K562 (cell line): ENCODE measurements at regions not wholly inside any gene's neighbourhood (a gene's known extent, or its start where the extent isn't known, plus 50 kb on each side); places are given as distances from the start of the nearest gene placed in this dataset.

Experiments used
- ATAC-seq: fragments of 200-7000 bp; cut with Tn5 transposase; 3 replicates; pipeline ENCODE4 v1.9.1; 2020; ENCODE audit warnings: moderate library complexity
- BruUV-seq: library from RNA; stranded (reverse); fragments of 400-500 nt; replicated peaks from 2 replicates; lab custom pipeline; 2021; lab: Mats Ljungman, UMichigan
- CTCF ChIA-PET: fragments of 300-600 bp; formaldehyde crosslinking; extraction: SDS; loops from one replicate; lab custom pipeline; 2021; ENCODE audit warnings: low intra/inter-chr PET ratio; lab: Yijun Ruan, JAX
- POLR2A ChIA-PET: fragments of 300-600, 350-650 bp; sonication (Branson Sonifier 250); formaldehyde crosslinking; extraction: SDS; loops from one replicate; lab custom pipeline; 2021; ENCODE audit warnings: antibody characterized with exemption, inconsistent platforms; lab: Yijun Ruan, JAX
- DNase-seq, 4 experiments: peaks; one replicate each; pipeline versions ENCODE4 v3.0.0 to v3.0.0-alpha.2; 2011 to 2018; ENCODE audit warnings: low spot score in 3 of 4, mixed read lengths in 3 of 4; ENCODE audit errors: extremely low read depth in 1 of 4
- FAIRE-seq: peaks from 2 replicates; lab custom pipeline; 2011; peaks lifted over from hg19 to GRCh38; lab: Jason Lieb, UNC
- H2AFZ ChIP-seq: 2 replicates; pipeline ENCODE4 v1.6.0; 2011; ENCODE audit warnings: low read depth, low read length, control low read depth, inconsistent platforms
- H3K27ac ChIP-seq: fragments of 200-600 bp; 3 replicates; pipeline ENCODE4 v1.8.0; 2011; ENCODE audit warnings: low read depth, mild to moderate bottlenecking, control low read depth, inconsistent platforms, low read length, moderate library complexity, mixed read lengths; ENCODE audit errors: extremely low read depth
- H3K27me3 ChIP-seq, 2 experiments: fragments of 300-600 bp in 1 of 2; 2 replicates in 1 of 2; 3 replicates in 1 of 2; pipeline versions ENCODE4 v1.6.0 to v1.8.0; 2011; ENCODE audit warnings: inconsistent platforms in 2 of 2, low read length in 2 of 2, mild to moderate bottlenecking in 1 of 2, mixed read lengths in 1 of 2, moderate library complexity in 1 of 2; ENCODE audit not compliant: control insufficient read depth in 2 of 2, insufficient read depth in 2 of 2
- H3K36me3 ChIP-seq: fragments of 300-600 bp; 3 replicates; pipeline ENCODE4 v1.8.0; 2011; ENCODE audit warnings: mild to moderate bottlenecking, low read length, inconsistent platforms; ENCODE audit not compliant: control insufficient read depth, insufficient read depth
- H3K4me1 ChIP-seq, 2 experiments: fragments of 200-600 bp in 1 of 2; replicated peaks in 1 of 2; 2 replicates in 1 of 2; 3 replicates in 1 of 2; pipeline versions ENCODE4 v1.5.1 to v1.8.0; 2011; ENCODE audit warnings: inconsistent platforms in 2 of 2, low read length in 2 of 2, mild to moderate bottlenecking in 1 of 2, mixed read lengths in 1 of 2, moderate library complexity in 1 of 2; ENCODE audit not compliant: control insufficient read depth in 2 of 2, insufficient read depth in 2 of 2
- H3K4me2 ChIP-seq: 2 replicates; pipeline ENCODE4 v1.6.1; 2011; ENCODE audit warnings: low read length, control low read depth, inconsistent platforms, mixed read lengths; ENCODE audit not compliant: insufficient read depth
- H3K4me3 ChIP-seq: fragments of 200-600 bp; sonication (generic), shearing (Covaris generic); 2 replicates; pipeline ENCODE4 v1.5.1; 2016; ENCODE audit warnings: control low read depth, inconsistent platforms
- H3K79me2 ChIP-seq: fragments of 200-600 bp; 3 replicates; pipeline ENCODE4 v1.8.0; 2011; ENCODE audit warnings: low read length, inconsistent platforms; ENCODE audit not compliant: control insufficient read depth, insufficient read depth
- H3K9ac ChIP-seq, 2 experiments: 2 replicates each; pipeline versions ENCODE4 v1.6.0 to v1.6.1; 2011; ENCODE audit warnings: low read depth in 2 of 2, low read length in 2 of 2, control low read depth in 1 of 2, inconsistent platforms in 1 of 2, mild to moderate bottlenecking in 1 of 2, mixed read lengths in 1 of 2; ENCODE audit not compliant: insufficient read depth in 1 of 2
- H3K9me1 ChIP-seq: one replicate; pipeline ENCODE4 v1.6.0; 2011; ENCODE audit warnings: inconsistent platforms, mild to moderate bottlenecking, low read length, moderate library complexity; ENCODE audit not compliant: control insufficient read depth, insufficient read depth
- H3K9me3 ChIP-seq: replicated peaks from 2 replicates; pipeline ENCODE4 v1.5.1; 2011; ENCODE audit warnings: low read depth, low read length, inconsistent platforms; ENCODE audit not compliant: control insufficient read depth, insufficient read depth
- H4K20me1 ChIP-seq: replicated peaks from 2 replicates; pipeline ENCODE4 v1.6.1; 2011; ENCODE audit warnings: low read length, inconsistent platforms, mixed read lengths; ENCODE audit not compliant: control insufficient read depth, insufficient read depth
- ETV5 ChIP-seq: sonication (generic); formaldehyde crosslinking; IDR thresholded peaks from 2 replicates; pipeline ENCODE4 v1.4.0; 2020; ENCODE audit warnings: low read depth, mild to moderate bottlenecking, missing genetic modification reagents
- MAZ ChIP-seq, 2 experiments: fragments of 450-650 bp in 1 of 2; sonication (generic) in 1 of 2; formaldehyde crosslinking; IDR thresholded peaks in 1 of 2; conservative IDR thresholded peaks in 1 of 2; 2 replicates each; pipeline versions ENCODE4 v1.4.0 to v1.5.0; 2020; ENCODE audit warnings: mild to moderate bottlenecking in 1 of 2, missing genetic modification reagents in 1 of 2
- NBN ChIP-seq: fragments of 450-650 bp; IDR thresholded peaks from 2 replicates; pipeline ENCODE4 v1.6.1; 2016; ENCODE audit warnings: low read depth, mild to moderate bottlenecking
- PHF8 ChIP-seq: fragments of 200-600 bp; sonication (generic); IDR thresholded peaks from 2 replicates; pipeline ENCODE4 v1.6.1; 2012; ENCODE audit warnings: mixed run types, mild to moderate bottlenecking, inconsistent platforms, low read length, moderate library complexity, borderline replicate concordance
- RNF2 ChIP-seq: sonication (generic); IDR thresholded peaks from 2 replicates; pipeline ENCODE4 v1.6.1; 2016
- ZEB2 ChIP-seq: fragments of 450-650 bp; IDR thresholded peaks from 2 replicates; pipeline ENCODE4 v1.6.1; 2016
- ZNF197 ChIP-seq: fragments of 200-800 bp; sonication (Bioruptor generic); IDR thresholded peaks from 2 replicates; pipeline ENCODE4 v1.6.1; 2016; ENCODE audit warnings: low read depth, missing genetic modification characterization, missing compliant biosample characterization
- ZNF707 ChIP-seq: fragments of 250-450 bp; sonication (Bioruptor Pico); conservative IDR thresholded peaks from 2 replicates; pipeline ENCODE4 v1.8.0; 2022; ENCODE audit warnings: inconsistent platforms, mild to moderate bottlenecking, moderate library complexity
- WGBS: fragments of 100-300 bp; shearing (Covaris generic); methylation state at CpG from one replicate; pipeline ENCODE4 v1.1.6; 2016; ENCODE audit warnings: low coverage, mixed read lengths; ENCODE audit not compliant: insufficient coverage; ENCODE audit errors: missing lambda C conversion rate; 5-methylcytosine and 5-hydroxymethylcytosine counted together
- in situ Hi-C: fragments of 300-500 bp; cut with MboI; formaldehyde crosslinking; loops from 4 replicates; pipeline ENCODE4 v1.15.0; 2018; ENCODE audit warnings: inconsistent platforms, mixed read lengths
- intact Hi-C: fragments of 100-400 bp; cut with micrococcal nuclease; formaldehyde crosslinking; loops from 2 replicates; pipeline ENCODE4 v1.14.2; 2022
- TF ChIP-seq, protein P1 (sequence below), 3 experiments: fragments of 200-800 bp in 1 of 3; fragments of 250-450 bp in 1 of 3; fragments of 450-650 bp in 1 of 3; sonication (Bioruptor Pico) in 1 of 3; sonication (Bioruptor generic) in 1 of 3; formaldehyde crosslinking in 1 of 3; IDR thresholded peaks; 2 replicates each; pipeline versions ENCODE4 v1.6.1 to v1.8.0; 2016 to 2022; ENCODE audit warnings: mild to moderate bottlenecking in 2 of 3, missing genetic modification characterization in 2 of 3, missing compliant biosample characterization in 1 of 3, moderate library complexity in 1 of 3

DNA sequence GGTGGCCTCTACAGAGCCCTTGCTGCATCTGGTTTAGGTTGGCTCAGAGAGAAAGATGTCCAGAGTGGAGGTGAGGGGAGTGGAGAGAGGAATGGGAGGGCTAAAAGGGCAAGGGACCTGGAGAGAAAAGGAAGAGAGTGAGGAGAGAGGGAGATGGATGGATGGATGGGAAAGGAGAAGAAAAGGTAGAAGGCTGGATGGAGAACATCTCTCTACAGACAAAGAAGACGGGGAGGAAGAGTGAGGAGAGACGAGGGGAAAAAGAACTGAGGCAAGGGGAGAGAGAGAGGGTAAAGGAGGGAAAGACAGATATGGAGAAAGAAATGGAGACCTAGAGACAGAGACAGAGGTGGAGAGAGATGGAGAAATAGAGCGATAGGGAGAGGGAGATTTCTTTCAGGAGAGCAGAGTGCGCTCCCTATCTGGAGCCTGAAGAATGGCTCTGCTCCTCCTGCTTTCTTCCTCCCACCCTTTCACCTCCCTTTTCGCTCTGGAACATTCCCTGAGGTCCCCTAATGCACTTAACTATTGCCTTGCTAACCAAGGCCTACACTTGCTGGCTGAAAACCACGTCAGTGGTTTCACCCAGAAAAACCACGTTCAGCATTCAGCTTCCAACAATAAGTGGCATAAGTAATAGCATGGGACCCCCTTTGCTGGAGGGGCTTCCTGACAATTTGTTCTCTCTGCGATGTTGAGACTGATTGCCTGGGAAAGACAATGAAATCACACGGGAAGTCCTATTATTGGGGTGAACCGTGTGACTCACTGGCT is 286.3 kb downstream of the CDH26 start:
- H3K9me3 ChIP-seq, result no peaks in the 10 kb centered on the region
- no peak for DNase-seq
- no peaks in the 10 kb centered on the region for H3K9me1 ChIP-seq
- H3K9ac ChIP-seq, result no peak overlapping the region
- H3K27me3 ChIP-seq, result peaks cover 0 to 10% of the 10 kb centered on the region in 2 experiments; a peak in 2 of 5 replicates
- no peaks in the 10 kb centered on the region for H4K20me1 ChIP-seq
- no peak overlapping the region for H3K27ac ChIP-seq
- H3K36me3 ChIP-seq, result no peaks in the 10 kb centered on the region
- no peaks in the 10 kb centered on the region for H3K4me1 ChIP-seq
- TF ChIP-seq MAZ (CRISPR knock-in tag; conservative IDR thresholded peaks at IDR 0.05 in 1 of 2, IDR thresholded peaks at IDR 0.05 in 1 of 2) (no peak), PHF8 (no peak), ETV5 (CRISPR knock-in tag) (no peak), ZEB2 (no peak), ZNF197 (CRISPR knock-in tag) (no peak), ZNF707 (CRISPR knock-in tag) (no peak), NBN (no peak), RNF2 (no peak)
- TF ChIP-seq, protein P1, sequence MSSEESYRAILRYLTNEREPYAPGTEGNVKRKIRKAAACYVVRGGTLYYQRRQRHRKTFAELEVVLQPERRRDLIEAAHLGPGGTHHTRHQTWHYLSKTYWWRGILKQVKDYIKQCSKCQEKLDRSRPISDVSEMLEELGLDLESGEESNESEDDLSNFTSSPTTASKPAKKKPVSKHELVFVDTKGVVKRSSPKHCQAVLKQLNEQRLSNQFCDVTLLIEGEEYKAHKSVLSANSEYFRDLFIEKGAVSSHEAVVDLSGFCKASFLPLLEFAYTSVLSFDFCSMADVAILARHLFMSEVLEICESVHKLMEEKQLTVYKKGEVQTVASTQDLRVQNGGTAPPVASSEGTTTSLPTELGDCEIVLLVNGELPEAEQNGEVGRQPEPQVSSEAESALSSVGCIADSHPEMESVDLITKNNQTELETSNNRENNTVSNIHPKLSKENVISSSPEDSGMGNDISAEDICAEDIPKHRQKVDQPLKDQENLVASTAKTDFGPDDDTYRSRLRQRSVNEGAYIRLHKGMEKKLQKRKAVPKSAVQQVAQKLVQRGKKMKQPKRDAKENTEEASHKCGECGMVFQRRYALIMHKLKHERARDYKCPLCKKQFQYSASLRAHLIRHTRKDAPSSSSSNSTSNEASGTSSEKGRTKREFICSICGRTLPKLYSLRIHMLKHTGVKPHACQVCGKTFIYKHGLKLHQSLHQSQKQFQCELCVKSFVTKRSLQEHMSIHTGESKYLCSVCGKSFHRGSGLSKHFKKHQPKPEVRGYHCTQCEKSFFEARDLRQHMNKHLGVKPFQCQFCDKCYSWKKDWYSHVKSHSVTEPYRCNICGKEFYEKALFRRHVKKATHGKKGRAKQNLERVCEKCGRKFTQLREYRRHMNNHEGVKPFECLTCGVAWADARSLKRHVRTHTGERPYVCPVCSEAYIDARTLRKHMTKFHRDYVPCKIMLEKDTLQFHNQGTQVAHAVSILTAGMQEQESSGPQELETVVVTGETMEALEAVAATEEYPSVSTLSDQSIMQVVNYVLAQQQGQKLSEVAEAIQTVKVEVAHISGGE (CRISPR knock-in tag; IDR thresholded peaks at IDR 0.05), result no peak
- H3K4me2 ChIP-seq, result no peak overlapping the region
- H3K79me2 ChIP-seq, result no peaks in the 10 kb centered on the region
- POLR2A ChIA-PET, result no interaction called here
- H3K4me3 ChIP-seq, result no peak overlapping the region
- CTCF ChIA-PET, result no interaction called here
- in situ Hi-C loops (no loop called here), intact Hi-C loops (no loop called here)
- 0% methylated on average over 9 of the region's 10 CpGs for WGBS
- no TSS peak for BruUV-seq
- H2AFZ ChIP-seq, result no peak overlapping the region
- FAIRE-seq, result no peak
- no peak for ATAC-seq
